Tibial nerve (tissue), 4 donors: ENCODE measurements at regions not wholly inside any gene's neighbourhood (a gene's known extent, or its start where the extent isn't known, plus 50 kb on each side); places are given as distances from the start of the nearest gene placed in this dataset.

ENCODE experiments used
- DNase-seq, 2 donors: peaks; one replicate each; pipeline ENCODE4 v3.0.0-alpha.2; 2019; ENCODE audit warnings: low spot score in 2 of 2
- H3K27ac ChIP-seq, 4 donors: fragments of 200-600 bp; sonication (generic) in 3 of 4; one replicate each; pipeline ENCODE4 v1.5.1; 2017 to 2019; ENCODE audit warnings: mild to moderate bottlenecking in 1 of 4
- H3K27me3 ChIP-seq, 2 donors: fragments of 200-600 bp; sonication (generic) in 1 of 2; one replicate each; pipeline versions ENCODE4 v1.5.1 to v1.6.0; 2017 to 2019
- H3K36me3 ChIP-seq, 3 donors: fragments of 200-600 bp; sonication (generic); one replicate each; pipeline ENCODE4 v1.5.1; 2018 to 2019
- H3K4me1 ChIP-seq, 4 donors: fragments of 200-600 bp; sonication (generic) in 3 of 4; one replicate each; pipeline ENCODE4 v1.5.1; 2017 to 2019
- H3K4me3 ChIP-seq, 4 donors: fragments of 200-600 bp; sonication (generic) in 3 of 4; one replicate each; pipeline ENCODE4 v1.5.1; 2017 to 2019; ENCODE audit warnings: mild to moderate bottlenecking in 1 of 4, moderate library complexity in 1 of 4
- H3K9me3 ChIP-seq, 4 donors: fragments of 200-600 bp; sonication (generic) in 3 of 4; one replicate each; pipeline ENCODE4 v1.5.1; 2017 to 2019
- EP300 ChIP-seq, 2 donors: sonication (generic); formaldehyde crosslinking; IDR thresholded peaks; one replicate each; pipeline ENCODE4 v1.6.1; 2017; ENCODE audit warnings: antibody characterized with exemption in 2 of 2, mild to moderate bottlenecking in 1 of 2
- POLR2A ChIP-seq, 2 donors: fragments of 450-650 bp; IDR thresholded peaks; one replicate each; pipeline ENCODE4 v1.6.1; 2017; ENCODE audit warnings: antibody characterized with exemption in 2 of 2, mild to moderate bottlenecking in 2 of 2, moderate library complexity in 2 of 2
- WGBS, 2 donors: methylation state at CpG; one replicate each; pipeline ENCODE4 v1.1.5; 2018; 5-methylcytosine and 5-hydroxymethylcytosine counted together
- TF ChIP-seq, protein P1 (sequence below), 5 experiments: fragments of 200-600 bp in 3 of 5; fragments of 450-650 bp in 2 of 5; sonication (generic) in 3 of 5; IDR thresholded peaks; one replicate each; pipeline ENCODE4 v1.5.1; 2016 to 2019; ENCODE audit warnings: antibody characterized with exemption in 5 of 5, mild to moderate bottlenecking in 3 of 5, moderate library complexity in 2 of 5

DNA sequence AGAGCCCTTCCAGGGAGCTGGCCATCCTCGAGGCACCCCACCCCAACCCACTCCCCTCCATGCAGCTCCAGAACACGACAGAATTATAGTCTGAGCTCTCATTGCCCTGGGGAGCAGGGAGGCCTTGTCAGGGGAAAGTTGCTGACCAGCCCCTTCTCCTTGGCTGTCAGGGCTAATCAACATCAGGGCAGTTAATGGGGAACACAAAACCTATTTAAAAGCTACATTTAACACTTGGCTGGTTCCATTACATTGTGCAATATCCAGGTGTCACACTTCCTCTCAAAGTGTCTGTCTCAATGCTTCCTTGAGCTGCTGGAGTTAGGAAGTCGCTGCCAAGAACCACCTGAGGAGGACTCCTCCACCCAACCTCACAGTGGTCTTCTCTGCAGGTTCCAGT lies 111.8 kb upstream of the GRIK3 start:
- WGBS, 2 donors: 57 to 80% methylated on average over 1 to 3 of the region's 3 CpGs
- no peak overlapping the region for H3K27ac ChIP-seq
- no peaks in the 10 kb centered on the region for H3K27me3 ChIP-seq
- TF ChIP-seq EP300 (IDR thresholded peaks at IDR 0.05): no peak
- TF ChIP-seq POLR2A (IDR thresholded peaks at IDR 0.05): no peak
- TF ChIP-seq, protein P1, sequence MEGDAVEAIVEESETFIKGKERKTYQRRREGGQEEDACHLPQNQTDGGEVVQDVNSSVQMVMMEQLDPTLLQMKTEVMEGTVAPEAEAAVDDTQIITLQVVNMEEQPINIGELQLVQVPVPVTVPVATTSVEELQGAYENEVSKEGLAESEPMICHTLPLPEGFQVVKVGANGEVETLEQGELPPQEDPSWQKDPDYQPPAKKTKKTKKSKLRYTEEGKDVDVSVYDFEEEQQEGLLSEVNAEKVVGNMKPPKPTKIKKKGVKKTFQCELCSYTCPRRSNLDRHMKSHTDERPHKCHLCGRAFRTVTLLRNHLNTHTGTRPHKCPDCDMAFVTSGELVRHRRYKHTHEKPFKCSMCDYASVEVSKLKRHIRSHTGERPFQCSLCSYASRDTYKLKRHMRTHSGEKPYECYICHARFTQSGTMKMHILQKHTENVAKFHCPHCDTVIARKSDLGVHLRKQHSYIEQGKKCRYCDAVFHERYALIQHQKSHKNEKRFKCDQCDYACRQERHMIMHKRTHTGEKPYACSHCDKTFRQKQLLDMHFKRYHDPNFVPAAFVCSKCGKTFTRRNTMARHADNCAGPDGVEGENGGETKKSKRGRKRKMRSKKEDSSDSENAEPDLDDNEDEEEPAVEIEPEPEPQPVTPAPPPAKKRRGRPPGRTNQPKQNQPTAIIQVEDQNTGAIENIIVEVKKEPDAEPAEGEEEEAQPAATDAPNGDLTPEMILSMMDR (IDR thresholded peaks at IDR 0.05): no peak
- H3K9me3 ChIP-seq: no peaks in the 10 kb centered on the region
- no peak overlapping the region for H3K4me3 ChIP-seq
- H3K4me1 ChIP-seq: no peaks in the 10 kb centered on the region
- DNase-seq: no peak
- no peaks in the 10 kb centered on the region for H3K36me3 ChIP-seq

DNA sequence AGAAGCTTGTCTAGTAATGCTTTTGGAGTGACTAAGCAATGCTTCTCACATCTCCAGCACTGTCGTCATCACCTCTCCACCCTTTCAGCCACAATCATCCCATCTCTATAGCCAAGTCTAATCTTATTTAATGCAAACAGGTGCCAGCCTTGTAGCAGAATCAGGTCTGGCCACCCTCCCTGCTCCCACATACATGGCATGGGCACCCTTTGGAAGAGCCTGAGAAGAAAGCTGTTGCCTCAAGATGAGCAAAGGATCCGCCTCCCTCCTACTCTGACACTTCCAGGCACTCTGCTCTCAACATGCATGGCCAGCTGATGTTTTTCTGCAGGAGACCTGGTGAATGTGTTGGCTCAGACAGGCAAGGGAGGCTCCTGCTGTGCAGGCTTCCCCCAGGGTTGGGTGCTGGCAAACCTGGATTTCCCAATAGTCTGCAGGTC lies 113.1 kb upstream of the GRIK3 start:
- Histone ChIP-seq H3K4me1 (no peaks in the 10 kb centered on the region), H3K27ac (no peak overlapping the region), H3K27me3 (no peaks in the 10 kb centered on the region), H3K4me3 (no peak overlapping the region), H3K9me3 (no peaks in the 10 kb centered on the region), H3K36me3 (no peaks in the 10 kb centered on the region)
- no peak for DNase-seq
- 85 to 93% methylated on average over 2 of the region's 2 CpGs for WGBS, 2 donors
- TF ChIP-seq, protein P1 (IDR thresholded peaks at IDR 0.05): no peak
- TF ChIP-seq POLR2A (IDR thresholded peaks at IDR 0.05) (no peak), EP300 (IDR thresholded peaks at IDR 0.05) (no peak)

DNA sequence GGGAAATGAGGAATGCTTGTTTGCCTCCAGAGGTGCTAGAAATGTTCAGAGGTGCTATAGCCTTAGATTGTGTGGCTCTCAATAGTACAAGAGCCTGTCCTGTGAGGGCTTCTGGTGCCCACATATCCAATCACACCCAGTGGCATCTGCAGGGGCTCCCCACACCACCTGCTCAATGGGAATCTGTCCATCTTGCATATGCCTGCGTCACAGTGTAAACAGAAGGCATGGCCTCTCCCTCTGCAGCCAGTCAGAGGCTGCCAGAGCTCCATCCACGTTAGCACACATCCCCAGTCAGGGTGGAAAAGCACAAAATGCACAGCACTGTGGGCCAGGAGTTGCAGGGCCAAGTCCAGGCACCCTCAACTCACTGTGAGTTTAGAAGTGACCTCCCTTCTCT lies 113.6 kb upstream of the GRIK3 start:
- no peaks in the 10 kb centered on the region for H3K9me3 ChIP-seq
- no peaks in the 10 kb centered on the region for H3K4me1 ChIP-seq
- TF ChIP-seq POLR2A (IDR thresholded peaks at IDR 0.05): no peak
- TF ChIP-seq EP300 (IDR thresholded peaks at IDR 0.05): no peak
- TF ChIP-seq, protein P1 (IDR thresholded peaks at IDR 0.05): no peak
- H3K27ac ChIP-seq: no peak overlapping the region
- H3K36me3 ChIP-seq: no peaks in the 10 kb centered on the region
- H3K27me3 ChIP-seq: no peaks in the 10 kb centered on the region
- DNase-seq: no peak
- 49 to 77% methylated on average over 2 of the region's 2 CpGs for WGBS, 2 donors
- H3K4me3 ChIP-seq: no peak overlapping the region

DNA sequence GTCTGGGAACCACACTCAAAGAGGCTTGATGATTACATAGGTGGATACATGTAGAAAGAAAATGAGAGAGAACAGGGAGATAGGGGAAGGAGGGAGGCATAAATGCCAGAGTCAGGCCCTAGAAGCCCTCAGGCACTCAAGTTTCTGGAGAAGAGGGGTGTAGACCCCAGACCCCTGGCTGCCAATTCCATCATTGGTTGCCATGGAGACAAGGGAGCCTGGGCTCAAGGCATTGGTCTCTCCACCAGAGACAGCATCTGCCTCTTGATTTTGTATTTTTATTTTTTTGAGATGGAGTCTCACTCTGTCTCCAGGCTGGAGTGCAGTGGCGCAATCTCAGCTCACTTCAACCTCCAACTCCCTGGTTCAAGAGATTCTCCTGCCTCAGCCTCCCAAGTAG lies 114.3 kb upstream of the GRIK3 start:
- DNase-seq: no peak
- Histone ChIP-seq H3K9me3 (no peaks in the 10 kb centered on the region), H3K27ac (no peak overlapping the region), H3K4me3 (no peak overlapping the region), H3K4me1 (no peaks in the 10 kb centered on the region), H3K27me3 (no peaks in the 10 kb centered on the region), H3K36me3 (no peaks in the 10 kb centered on the region)
- 100% methylated on average over 1 of the region's 1 CpG for WGBS, 2 donors
- TF ChIP-seq EP300 (IDR thresholded peaks at IDR 0.05) (no peak), POLR2A (IDR thresholded peaks at IDR 0.05) (no peak)
- TF ChIP-seq, protein P1 (IDR thresholded peaks at IDR 0.05): no peak

DNA sequence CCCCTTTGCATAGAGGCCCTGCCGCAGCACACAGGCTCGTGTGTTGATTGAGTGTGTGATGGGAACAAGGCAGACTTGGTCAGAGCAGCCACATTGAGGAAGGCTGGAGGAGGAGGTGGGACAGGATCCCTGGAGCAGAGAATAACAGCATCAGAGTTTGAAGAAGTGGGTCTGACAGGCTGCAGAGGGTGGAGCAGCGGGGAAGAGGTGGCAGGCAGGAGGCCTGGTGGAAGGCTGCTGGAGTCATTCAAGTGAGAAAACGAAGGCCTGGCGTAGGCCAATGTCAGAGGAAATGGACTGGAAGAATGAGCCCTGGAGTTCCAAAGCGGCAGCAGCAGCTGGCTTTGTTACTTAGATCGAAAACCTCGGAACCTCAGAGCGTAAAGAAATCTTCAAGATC lies 115.0 kb upstream of the GRIK3 start:
- H3K4me3 ChIP-seq: no peak overlapping the region
- no peaks in the 10 kb centered on the region for H3K36me3 ChIP-seq

More for the DNA sequence above, 115.0 kb upstream of the GRIK3 start:
- DNase-seq: no peak
- no peaks in the 10 kb centered on the region for H3K9me3 ChIP-seq
- H3K27ac ChIP-seq: no peak overlapping the region
- WGBS, 2 donors: 83 to 84% methylated on average over 9 of the region's 9 CpGs
- H3K4me1 ChIP-seq: no peaks in the 10 kb centered on the region
- H3K27me3 ChIP-seq: no peaks in the 10 kb centered on the region
- TF ChIP-seq, protein P1 (IDR thresholded peaks at IDR 0.05): no peak
- TF ChIP-seq POLR2A (IDR thresholded peaks at IDR 0.05) (no peak), EP300 (IDR thresholded peaks at IDR 0.05) (no peak)
